Activated naive CD4-positive, alpha-beta T cell treated with anti-CD3 and anti-CD28 coated beads, Interleukin-2, amount 50 U/mL, for 72 hours (primary cell): ENCODE measurements at regions not wholly inside any gene's neighbourhood (a gene's known extent, or its start where the extent isn't known, plus 50 kb on each side); places are given as distances from the start of the nearest gene placed in this dataset.
"Not testable (repeated sequence)": the region's sequence is repeated elsewhere in the genome, so short reads cannot be mapped to it uniquely, and the experiment has no call there.

ENCODE experiments used
- ATAC-seq, 2 donors: fragments of 150-1000 bp; cut with Tn5 transposase; 2 replicates each; pipeline ENCODE4 v1.10.0; 2021; ENCODE audit warnings: mild to moderate bottlenecking in 2 of 2, moderate library complexity in 2 of 2
- DNase-seq, 2 donors: peaks; one replicate each; pipeline ENCODE4 v3.0.0; 2021 to 2022; ENCODE audit warnings: low spot score in 2 of 2
- H3K27ac Mint-ChIP-seq, 2 donors: one replicate each; pipeline ENCODE4 v1.8.0; 2022; ENCODE audit warnings: mild to moderate bottlenecking in 2 of 2, mixed read lengths in 2 of 2
- H3K36me3 Mint-ChIP-seq, 2 donors: one replicate each; pipeline ENCODE4 v1.8.0; 2022; ENCODE audit warnings: mixed read lengths in 2 of 2
- H3K9me3 Mint-ChIP-seq, 2 donors: one replicate each; pipeline ENCODE4 v1.8.0; 2022; ENCODE audit warnings: mixed read lengths in 2 of 2

DNA sequence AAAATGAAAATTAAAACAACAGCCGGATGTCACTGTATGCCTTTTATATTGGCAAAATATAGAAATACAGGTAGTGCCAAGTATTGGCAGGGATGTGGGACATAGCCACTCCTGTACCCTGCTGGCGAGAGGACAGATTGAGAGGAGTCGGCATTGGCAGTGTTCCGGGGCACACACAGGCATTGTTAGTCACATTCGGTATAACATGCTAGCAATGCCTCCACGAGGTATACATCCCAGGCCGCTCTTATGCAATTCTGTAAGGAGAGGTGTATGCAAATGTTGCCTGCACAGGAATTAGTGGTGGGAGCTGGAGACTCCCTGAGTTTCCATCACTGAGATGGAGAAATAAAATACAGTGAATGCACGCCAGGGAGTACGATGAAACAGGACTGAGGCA lies 99.4 kb upstream of the DLG1 start:
- Mint-ChIP-seq H3K36me3 (no peaks in the 10 kb centered on the region), H3K9me3 (no peaks in the 10 kb centered on the region), H3K27ac (no peak overlapping the region)
- ATAC-seq (no peak), DNase-seq (no peak)

GRCh38 chr3:197394464-197395321 lies 96.3 kb upstream of the DLG1 start:
- ATAC-seq (peak; percentile 89 to 93), DNase-seq (peak in 1 of 2 donors; percentile 60)
- H3K9me3 Mint-ChIP-seq = no peaks in the 10 kb centered on the region
- no peaks in the 10 kb centered on the region for H3K36me3 Mint-ChIP-seq
- H3K27ac Mint-ChIP-seq = peak overlapping the region in 1 of 2 donors; percentile 71

DNA sequence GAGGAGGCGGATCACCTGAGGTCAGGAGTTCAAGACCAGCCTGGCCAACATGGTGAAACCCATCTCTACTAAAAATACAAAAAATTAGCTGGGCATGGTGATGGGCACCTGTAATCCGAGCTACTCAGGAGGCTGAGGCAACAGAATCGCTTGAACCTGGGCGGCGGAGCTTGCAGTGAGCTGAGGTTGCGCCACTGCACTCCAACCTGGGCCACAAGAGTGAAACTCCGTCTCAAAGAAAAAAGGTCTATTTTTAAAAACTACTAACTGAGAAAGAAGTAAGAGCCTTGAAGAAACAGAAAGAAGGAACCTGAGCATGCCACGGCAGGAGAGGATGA lies 95.7 kb upstream of the DLG1 start:
- not testable (repeated sequence) for ATAC-seq, DNase-seq, H3K36me3 Mint-ChIP-seq, H3K9me3 Mint-ChIP-seq
- peak overlapping the region in 1 of 2 donors; percentile 71 for H3K27ac Mint-ChIP-seq

- DNase-seq (peak in 1 of 2 donors; percentile 35), ATAC-seq (no peak)
- no peaks in the 10 kb centered on the region for H3K36me3 Mint-ChIP-seq
- H3K27ac Mint-ChIP-seq = peak overlapping the region in 1 of 2 donors; percentile 71
- no peaks in the 10 kb centered on the region for H3K9me3 Mint-ChIP-seq
Observed at GRCh38 chr3:197393711-197394110, 95.3 kb upstream of the DLG1 start.

DNA sequence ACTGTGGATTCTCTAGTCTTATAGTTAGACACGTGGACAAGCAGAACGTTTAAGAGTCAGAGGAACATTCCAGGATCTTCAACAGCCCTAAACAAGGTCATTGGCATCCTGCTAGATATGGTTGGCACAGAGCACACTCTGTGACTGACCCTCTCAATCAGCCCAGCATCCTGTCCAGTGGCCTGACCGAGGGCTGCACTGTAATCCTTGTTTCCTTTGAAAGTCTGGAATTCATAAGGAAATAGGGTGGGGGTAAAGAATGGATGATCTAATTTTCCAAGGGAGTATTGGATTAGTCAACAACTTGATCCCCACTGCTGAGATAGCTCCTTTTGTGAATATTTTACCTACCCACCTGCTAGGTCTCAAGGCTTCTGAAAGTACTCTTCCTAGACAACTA lies 94.5 kb upstream of the DLG1 start:
- Mint-ChIP-seq H3K36me3 (no peaks in the 10 kb centered on the region), H3K9me3 (no peaks in the 10 kb centered on the region), H3K27ac (no peak overlapping the region)
- DNase-seq (no peak), ATAC-seq (no peak)

DNA sequence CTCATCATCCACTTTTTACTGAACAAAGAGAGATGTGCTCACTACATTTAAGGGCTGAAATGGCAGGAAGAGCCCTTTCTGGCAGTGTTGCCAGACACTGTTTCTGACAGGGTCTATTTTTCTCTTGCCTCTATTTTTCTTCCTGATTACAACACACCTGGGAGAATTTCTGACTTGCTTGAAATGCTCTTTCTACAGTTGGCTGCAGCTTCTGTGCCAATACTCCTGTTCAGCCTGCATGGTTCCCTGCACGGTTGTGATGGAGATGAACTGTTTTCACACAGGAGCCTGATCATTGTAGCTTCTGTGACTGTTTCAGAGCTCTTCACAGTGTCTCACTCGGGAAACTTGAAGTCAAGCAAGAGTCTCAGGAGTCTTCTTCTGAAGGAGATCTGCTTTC lies 83.0 kb upstream of the DLG1 start:
- H3K9me3 Mint-ChIP-seq = no peaks in the 10 kb centered on the region
- H3K36me3 Mint-ChIP-seq = no peaks in the 10 kb centered on the region
- ATAC-seq = no peak
- H3K27ac Mint-ChIP-seq = peak overlapping the region in 1 of 2 donors; percentile 17
- peak in 1 of 2 donors; percentile 16 for DNase-seq

DNA sequence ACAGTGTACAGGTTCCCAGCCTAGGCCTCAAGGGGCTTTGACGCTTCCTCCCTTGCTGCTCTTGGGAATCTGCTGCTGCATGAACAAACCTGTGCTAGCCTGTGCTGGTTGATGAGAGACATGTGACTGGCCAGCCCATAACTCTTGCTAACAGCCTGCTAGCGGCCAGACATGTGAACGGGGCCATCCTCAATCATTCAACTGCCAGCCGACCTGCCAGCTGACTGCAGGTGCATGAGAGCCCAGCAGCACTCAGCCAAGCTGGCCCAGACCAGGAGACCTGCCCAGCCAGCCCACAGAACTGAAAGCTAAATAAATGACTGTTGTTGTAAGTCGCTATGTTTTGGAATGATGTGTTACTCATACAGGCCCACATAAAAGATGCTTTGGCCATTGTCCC lies 82.4 kb upstream of the DLG1 start:
- no peak for ATAC-seq
- Mint-ChIP-seq H3K36me3 (no peaks in the 10 kb centered on the region), H3K27ac (no peak overlapping the region), H3K9me3 (no peaks in the 10 kb centered on the region)
- DNase-seq = peak in 1 of 2 donors; percentile 33

DNA sequence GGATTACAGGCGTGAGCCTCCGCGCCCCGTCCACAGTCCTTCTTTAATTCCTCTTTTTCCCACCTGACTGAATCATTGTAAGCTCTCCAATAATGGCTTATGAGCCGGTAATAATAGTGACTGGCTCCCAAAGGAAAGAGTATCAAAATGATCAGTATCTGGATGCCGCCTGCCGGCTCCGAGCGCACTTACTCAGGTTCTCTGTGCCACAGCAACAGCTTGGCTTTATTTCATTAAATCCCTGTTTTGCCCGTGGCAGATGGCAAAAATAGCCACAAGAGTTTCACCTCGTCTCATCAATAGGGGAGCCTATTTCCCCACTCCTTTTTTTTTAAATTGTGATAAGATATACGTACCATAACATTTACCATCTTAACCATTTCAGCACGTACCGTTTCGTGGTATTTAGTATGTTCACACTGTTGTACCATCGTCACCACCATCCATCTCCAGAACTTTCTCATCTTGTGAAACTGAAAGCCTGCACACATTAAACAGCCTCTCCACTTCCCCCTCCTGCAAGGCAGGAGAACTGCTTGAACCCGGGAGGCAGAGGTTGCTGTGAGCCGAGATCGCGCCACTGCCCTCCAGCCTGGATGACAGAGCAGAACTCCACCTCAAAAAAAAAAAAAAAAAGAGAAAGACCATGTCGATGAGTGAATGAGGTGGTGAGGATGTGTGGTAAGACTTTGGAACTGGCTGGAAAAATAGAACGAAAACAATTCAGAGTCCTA lies 80.7 kb upstream of the DLG1 start:
- ATAC-seq = no peak
- H3K27ac Mint-ChIP-seq = no peak overlapping the region
- H3K9me3 Mint-ChIP-seq = no peaks in the 10 kb centered on the region

DNA sequence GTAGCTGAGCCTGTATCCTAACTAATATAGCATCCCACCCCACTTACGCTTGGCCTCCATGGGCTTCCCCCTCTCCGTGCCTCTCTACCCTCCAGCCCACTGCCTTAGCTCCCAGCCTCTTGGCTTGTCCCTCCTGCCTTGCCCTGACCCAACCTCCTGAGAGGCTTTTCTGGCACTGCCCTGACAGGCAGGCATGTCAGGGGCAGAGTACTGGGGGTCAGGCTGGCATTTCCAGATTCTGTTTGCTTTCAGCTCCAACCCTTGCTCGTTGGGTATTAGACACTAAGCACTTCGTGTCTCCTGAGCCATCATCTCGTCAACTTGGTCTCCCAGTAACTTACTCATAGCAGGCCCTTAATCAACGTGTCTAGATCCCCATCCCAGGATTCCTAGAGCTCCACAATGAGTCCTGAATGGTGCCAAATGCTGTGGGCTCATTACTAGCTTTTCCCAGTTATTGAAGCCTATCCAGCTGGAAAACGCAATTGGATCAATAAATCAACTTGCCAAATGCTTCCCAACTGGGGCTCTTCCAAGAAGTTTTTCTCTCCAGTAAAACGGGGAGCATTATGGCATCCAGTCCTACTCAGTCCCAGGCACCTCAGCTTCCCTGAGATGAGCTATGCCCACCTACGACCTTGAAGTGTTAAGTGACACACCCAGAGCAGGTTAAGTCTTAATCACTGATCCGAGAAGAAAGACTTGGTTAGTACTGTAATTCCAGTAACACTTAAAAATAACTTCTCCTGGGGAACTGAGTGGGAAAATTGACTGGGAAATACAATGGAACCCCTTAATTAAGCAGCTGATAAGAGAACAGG lies 78.5 kb upstream of the DLG1 start:
- DNase-seq (no peak), ATAC-seq (no peak)
- Mint-ChIP-seq H3K36me3 (no peaks in the 10 kb centered on the region), H3K27ac (no peak overlapping the region), H3K9me3 (no peaks in the 10 kb centered on the region)

More for the DNA sequence above, 80.7 kb upstream of the DLG1 start:
- no peak for DNase-seq
- no peaks in the 10 kb centered on the region for H3K36me3 Mint-ChIP-seq

DNA sequence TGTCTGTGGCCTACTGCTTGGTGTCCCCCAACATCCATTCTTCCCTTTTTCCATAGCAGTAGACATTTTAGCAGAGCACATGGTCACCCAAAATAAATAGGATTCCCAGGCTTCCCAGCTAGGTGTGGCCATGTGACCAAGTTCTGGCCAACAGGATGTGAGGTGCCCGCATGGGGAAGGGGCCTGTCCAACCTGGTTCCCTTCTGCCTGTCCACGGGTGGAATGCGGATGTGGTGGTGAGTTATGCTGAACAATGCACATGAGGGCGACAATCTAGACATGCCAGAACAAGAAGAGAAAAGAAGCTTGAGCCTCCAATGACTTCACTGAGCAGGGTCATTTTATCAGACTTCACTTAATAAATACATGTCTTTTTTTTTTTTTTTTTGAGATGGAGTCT lies 77.6 kb upstream of the DLG1 start:
- H3K9me3 Mint-ChIP-seq = no peaks in the 10 kb centered on the region
- ATAC-seq (no peak), DNase-seq (no peak)
- H3K36me3 Mint-ChIP-seq = no peaks in the 10 kb centered on the region
- no peak overlapping the region for H3K27ac Mint-ChIP-seq

- ATAC-seq (no peak), DNase-seq (peak in 1 of 2 donors; percentile 20)
- no peaks in the 10 kb centered on the region for H3K36me3 Mint-ChIP-seq
- H3K27ac Mint-ChIP-seq = no peak overlapping the region
- no peaks in the 10 kb centered on the region for H3K9me3 Mint-ChIP-seq
Observed at GRCh38 chr3:197375001-197375441, 76.6 kb upstream of the DLG1 start.

DNA sequence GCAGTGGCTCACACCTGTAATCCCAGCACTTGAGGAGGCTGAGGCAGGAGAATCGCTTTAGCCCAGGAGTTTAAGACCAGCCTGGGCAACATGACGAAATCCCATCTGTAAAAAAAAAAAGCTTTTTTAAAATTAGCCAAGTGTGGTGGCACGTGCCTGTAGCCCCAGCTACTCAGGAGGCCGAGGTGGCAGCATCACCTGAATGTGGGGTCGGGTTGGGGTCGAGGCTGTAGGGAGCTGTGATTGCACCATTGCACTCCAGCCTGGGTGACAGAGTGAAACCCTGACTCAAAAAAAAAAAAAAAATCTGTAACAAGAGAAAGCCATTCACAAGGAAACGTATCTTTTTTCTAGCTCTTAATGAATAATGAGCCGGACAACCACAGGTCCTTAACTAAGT lies 74.7 kb upstream of the DLG1 start:
- Mint-ChIP-seq H3K36me3 (no peaks in the 10 kb centered on the region), H3K9me3 (no peaks in the 10 kb centered on the region), H3K27ac (no peak overlapping the region)
- ATAC-seq = no peak
- DNase-seq = peak in 1 of 2 donors; percentile 20

GRCh38 chr3:197372047-197372661 lies 73.7 kb upstream of the DLG1 start:
- no peak overlapping the region for H3K27ac Mint-ChIP-seq
- no peak for ATAC-seq
- H3K9me3 Mint-ChIP-seq = no peaks in the 10 kb centered on the region
- no peaks in the 10 kb centered on the region for H3K36me3 Mint-ChIP-seq
- DNase-seq = no peak

DNA sequence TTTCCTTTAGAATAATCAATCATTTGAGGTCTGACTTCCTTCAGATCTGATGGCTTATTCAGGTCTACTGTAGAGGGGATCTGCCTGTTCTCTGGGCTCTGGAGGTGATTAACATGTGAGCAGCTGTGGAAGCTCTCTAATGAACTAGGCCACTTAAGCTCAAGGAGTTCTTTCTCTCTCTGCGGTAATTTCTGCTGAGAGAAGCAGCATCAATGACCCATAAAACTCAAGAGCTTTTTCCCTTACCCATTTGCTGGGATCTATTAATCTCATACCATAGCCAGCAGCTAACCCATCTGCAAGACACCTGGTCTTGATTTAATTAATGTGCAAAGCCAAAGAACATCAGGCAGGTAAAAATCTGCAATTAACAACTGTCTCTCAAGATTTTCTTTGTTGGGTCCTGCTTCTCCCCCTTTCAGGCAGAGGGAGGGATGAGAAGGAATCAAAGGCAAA lies 73.2 kb upstream of the DLG1 start:
- Mint-ChIP-seq H3K9me3 (no peaks in the 10 kb centered on the region), H3K36me3 (no peaks in the 10 kb centered on the region), H3K27ac (no peak overlapping the region)
- DNase-seq (no peak), ATAC-seq (no peak)

DNA sequence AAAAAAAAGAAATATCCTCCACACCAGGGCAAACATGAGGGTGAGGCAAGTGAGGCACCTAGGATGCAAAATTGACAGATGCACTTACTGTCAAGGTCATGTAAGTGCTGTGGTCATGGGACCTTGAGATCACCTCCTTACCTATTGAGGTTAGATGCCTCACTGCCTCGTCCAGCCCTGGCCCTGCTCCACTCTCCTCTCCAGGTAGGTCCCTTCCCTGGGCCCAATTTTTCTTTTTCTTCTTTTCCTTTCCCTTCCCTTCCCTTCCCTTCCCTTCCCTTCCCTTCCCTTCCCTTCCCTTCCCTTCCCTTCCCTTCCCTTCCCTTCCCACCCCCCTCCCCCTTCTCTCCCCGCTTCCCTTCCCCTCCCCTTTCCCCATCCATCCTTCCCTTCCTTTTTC lies 71.1 kb upstream of the DLG1 start:
- DNase-seq (no peak), ATAC-seq (no peak)
- Mint-ChIP-seq H3K36me3 (no peaks in the 10 kb centered on the region), H3K27ac (no peak overlapping the region), H3K9me3 (no peaks in the 10 kb centered on the region)

DNA sequence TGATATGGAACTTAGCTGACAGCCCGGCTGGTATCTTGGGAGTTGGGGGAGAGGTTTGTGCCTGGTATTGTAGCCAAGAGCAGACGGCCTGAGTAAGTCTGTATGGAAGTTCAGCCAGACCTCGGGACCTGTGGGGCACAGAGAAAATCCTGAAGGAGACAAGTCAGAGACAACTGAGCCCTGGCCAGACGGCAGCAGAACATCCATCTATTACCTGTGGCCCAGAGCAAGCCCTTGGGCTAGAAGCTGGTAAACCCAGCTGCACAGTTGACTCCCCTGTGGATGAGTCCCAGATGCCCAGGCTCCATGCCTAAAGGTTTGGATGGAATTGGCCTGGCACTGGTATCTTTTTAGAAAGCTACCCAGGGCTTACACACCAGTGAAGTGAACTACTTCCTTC lies 70.4 kb upstream of the DLG1 start:
- DNase-seq = peak in 1 of 2 donors; percentile 26
- H3K27ac Mint-ChIP-seq = no peak overlapping the region
- H3K36me3 Mint-ChIP-seq = no peaks in the 10 kb centered on the region
- ATAC-seq = no peak
- no peaks in the 10 kb centered on the region for H3K9me3 Mint-ChIP-seq
